A204.1 (cell line): ENCODE measurements at regions not wholly inside any gene's neighbourhood (a gene's known extent, or its start where the extent isn't known, plus 50 kb on each side); places are given as distances from the start of the nearest gene placed in this dataset.
"Not testable (repeated sequence)": the region's sequence is repeated elsewhere in the genome, so short reads cannot be mapped to it uniquely, and the experiment has no call there.

ENCODE experiments used
- FAIRE-seq: peaks from 2 replicates; lab custom pipeline; 2012; peaks lifted over from hg19 to GRCh38; lab: Jason Lieb, UNC

DNA sequence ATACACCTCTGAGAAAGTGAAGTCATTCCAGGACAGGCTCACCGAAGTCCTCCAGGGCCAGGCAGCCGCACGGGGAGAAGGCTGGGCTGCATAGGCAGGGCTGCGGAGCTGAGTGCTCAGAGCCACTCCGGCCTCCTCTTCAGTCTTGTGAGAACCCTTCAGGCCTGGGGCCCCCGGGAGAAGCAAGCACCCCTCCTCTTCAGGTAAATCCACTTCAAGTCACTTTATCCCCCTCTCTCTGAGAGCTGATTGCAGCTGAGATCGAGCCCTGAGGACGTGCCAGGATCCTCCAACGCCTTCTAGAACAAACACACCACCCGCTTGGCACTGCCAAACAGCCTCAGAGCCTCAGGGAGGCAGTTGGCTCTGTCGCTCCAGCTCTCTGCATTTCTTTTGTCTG lies 1526.3 kb downstream of the BRD1 start:
- no peak for FAIRE-seq

- no peak for FAIRE-seq
Observed at GRCh38 chr22:48300877-48301276, 1526.8 kb downstream of the BRD1 start.

GRCh38 chr22:48299801-48300200 lies 1527.9 kb downstream of the BRD1 start:
- no peak for FAIRE-seq

DNA sequence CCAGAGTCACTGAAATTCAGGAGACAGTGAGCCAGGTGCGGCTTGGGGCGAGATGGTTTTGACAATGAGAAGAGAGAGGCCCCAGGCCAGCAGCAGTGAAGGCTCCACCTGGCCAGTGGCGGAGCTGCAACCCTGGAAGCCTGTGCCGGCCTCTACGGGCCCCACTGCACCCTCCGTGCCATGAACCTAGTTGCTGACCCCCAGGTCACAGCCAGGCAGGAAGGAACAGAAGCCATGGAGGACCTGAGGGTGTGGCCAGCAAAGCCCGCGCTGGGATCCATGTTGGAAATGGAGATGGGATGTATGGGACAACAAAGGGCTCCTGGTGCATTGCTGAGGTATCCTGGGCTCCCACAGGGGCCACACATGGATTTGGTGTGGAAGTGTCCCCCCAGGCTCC lies 1528.5 kb downstream of the BRD1 start:
- FAIRE-seq, result no peak

- no peak for FAIRE-seq
Observed at GRCh38 chr22:48297296-48297695, 1530.4 kb downstream of the BRD1 start.

- not testable (repeated sequence) for FAIRE-seq
Observed at GRCh38 chr22:48289954-48290353, 1527.5 kb downstream of the TBC1D22A start.

- FAIRE-seq, result no peak
Observed at GRCh38 chr22:48288376-48288940, 1526.0 kb downstream of the TBC1D22A start.

- FAIRE-seq, result no peak
Observed at GRCh38 chr22:48287031-48287430, 1524.6 kb downstream of the TBC1D22A start.

GRCh38 chr22:48284671-48285070 lies 1522.2 kb downstream of the TBC1D22A start:
- no peak for FAIRE-seq

DNA sequence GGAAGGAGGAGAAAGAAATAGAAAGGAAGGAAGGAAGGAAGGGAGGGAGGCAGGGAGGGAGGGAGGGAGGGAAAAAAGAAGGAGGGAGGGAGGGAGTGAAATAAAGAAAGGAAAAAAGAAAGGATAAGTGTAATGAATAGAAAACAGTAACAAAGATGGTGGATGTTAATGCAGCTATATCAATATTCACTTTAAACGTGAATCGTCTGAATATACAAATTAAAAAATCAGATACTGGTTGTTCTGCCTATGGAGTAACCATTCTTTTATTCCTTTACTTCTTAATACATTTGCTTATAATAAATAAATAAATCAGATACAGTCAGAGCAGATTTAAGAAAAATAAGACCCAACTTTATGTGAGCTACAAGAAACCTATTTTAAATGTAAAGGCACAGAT lies 1520.4 kb downstream of the TBC1D22A start:
- no peak for FAIRE-seq

- no peak for FAIRE-seq
Observed at GRCh38 chr22:48279461-48279756, 1517.0 kb downstream of the TBC1D22A start.

DNA sequence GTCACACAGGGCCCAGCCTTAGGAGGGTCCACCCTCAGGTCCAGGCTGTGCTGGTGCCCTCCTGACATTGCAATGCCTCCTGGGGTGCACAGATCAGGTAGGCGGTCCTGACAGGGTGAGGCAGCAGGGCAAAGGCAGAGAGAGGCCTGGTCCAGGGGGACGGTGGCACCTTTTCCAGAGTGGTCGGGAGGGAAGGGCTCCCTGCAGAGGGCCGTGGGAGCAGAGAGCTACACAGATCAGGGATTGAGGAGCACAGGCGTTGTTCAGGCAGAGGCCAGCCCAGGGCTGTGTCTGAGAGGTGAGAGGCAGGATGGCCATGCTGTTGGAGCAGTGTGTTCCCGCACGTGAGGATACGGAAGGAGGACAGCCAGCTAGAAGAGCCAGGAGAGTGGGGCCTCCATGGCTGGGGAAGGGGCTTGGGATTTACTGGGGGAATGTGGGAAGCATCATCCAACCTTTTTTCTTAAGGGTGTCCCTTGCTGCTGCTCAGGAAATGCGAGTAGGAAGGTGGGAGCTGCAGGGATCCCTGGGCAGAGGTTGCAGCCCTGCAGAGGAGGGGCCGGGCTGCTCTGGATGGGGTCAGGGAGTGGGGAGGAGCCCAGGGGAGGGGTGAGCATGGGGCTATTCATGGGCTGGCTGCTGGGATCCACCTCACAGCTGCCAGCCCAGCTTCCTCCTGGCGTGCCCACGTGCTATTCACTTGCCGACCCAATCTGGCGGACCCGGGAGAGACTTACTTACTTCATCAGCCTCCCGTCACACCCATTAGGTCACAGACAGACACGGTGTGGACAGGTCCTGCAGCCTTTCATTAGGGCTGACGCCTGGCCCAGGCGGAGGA lies 1516.4 kb downstream of the TBC1D22A start:
- FAIRE-seq, result no peak

- FAIRE-seq, result no peak
Observed at GRCh38 chr22:48277868-48278581, 1515.6 kb downstream of the TBC1D22A start.

DNA sequence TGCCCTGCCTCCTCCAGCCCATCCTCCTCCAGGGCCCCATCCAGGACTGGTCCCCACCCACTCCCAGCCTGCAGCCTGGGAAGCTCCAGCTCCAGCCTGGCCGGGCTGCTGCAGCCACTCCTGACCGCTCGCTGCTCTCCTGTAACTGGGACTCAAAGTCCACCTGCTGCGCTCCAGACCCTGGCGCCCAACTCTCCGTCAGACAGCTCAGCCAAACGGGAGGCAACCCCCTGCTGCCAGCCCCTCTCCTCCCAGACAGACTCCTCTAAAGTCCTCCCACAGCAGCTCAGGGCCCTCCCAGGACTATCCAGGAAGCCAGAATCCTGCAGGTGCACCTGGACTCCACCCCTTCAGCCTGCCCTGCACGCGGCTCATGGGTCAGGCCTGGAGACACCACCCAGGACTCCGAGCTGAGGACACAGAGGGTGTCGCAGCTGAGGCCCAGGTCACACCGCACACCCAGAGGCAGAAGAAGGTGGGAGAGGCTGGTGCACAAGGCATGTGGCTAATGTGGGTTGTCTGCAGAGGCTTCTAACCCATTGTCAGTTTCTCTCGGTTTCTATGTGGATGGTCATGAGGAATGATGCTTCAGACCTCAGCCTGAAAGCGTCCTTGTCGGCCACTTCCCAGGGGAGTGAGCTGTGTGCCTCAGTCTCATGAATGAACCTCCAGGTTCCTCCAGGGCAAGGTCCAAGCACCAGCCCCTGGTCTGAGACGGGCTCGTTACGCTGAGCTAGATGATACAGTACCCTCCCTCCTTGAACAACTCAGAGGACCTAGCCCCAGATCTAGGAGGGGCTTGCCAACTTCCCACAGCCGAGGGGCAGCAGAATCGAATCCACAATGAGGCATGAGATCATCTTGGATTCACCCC lies 1514.8 kb downstream of the TBC1D22A start:
- FAIRE-seq, result no peak

- FAIRE-seq, result no peak
Observed at GRCh38 chr22:48275412-48275811, 1513.0 kb downstream of the TBC1D22A start.

DNA sequence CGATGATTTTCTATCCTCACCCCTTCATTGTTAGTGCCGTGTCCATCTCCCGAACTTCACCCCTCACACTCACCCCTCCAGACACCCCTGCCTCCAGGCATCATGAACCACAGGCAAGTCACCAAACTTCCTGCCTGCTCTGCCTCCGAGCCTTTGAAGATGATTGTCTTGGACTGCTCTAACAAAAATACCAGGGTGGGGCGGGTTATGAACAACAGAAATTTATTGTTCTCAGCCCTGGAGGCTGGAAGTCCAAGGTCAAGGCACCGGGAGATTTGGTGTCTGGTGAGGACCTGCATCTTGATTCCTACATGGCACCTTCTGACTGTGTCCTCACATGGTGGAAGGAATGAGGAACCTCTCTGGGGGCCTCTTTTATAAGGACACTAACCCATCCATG lies 1508.3 kb downstream of the TBC1D22A start:
- FAIRE-seq, result no peak

DNA sequence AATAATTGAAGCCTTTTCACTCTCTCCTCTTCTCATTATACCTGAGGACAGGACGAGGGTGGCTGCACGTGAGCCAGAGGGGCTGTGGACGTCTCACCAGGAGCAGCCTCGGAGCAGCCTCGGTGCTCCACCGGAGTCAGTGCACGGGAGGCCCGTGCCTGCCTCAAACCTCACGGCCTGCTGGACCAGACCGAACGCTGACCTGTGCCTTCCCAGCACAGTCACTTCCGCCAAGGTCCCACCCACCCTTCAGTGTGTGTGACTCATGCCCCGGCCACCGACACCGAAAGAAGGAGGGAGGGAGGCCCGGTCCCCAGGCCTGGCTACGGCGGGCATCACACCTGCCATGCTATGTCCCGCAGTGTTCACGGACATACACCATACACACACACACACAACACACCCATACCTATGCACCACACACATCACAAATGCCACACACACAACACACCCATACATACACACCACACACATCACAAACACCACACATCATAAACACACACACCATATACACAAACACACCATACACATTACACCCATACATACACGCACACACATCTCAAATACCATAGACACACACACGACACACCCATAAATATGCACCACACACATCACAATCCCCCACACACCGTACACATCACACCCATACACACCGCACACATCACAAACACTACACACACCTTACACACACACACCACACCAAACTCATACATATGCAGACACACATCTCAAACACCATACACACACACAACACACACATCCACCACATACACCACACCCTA lies 1506.5 kb downstream of the TBC1D22A start:
- FAIRE-seq, result no peak

DNA sequence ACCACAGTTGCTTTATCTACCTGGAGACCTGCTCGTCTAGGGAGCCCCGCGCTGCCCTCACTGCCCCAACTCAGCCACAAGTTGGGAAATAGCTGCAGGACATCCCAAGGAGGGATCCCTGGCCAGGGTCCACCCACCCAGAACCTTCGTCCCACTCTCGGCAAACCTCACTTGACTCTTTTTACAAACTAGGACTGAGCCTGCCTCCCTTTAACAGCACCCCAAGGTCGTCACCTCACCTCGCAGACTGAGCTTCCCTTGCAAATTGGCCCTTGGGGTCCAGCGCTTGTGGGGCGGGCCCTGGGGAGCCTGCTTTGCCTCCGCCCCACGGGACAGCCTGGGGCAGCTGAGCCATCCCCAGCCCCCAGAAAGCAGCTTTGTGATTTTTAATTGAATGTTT lies 1505.8 kb downstream of the TBC1D22A start:
- no peak for FAIRE-seq

GRCh38 chr22:48267681-48268080 lies 1505.2 kb downstream of the TBC1D22A start:
- FAIRE-seq, result no peak

- no peak for FAIRE-seq
Observed at GRCh38 chr22:48265000-48265625, 1502.7 kb downstream of the TBC1D22A start.

GRCh38 chr22:48264586-48264985 lies 1502.1 kb downstream of the TBC1D22A start:
- no peak for FAIRE-seq
